Mammary epithelial cell (primary cell): ENCODE measurements at regions not wholly inside any gene's neighbourhood (a gene's known extent, or its start where the extent isn't known, plus 50 kb on each side); places are given as distances from the start of the nearest gene placed in this dataset.

Experiments
- EZH2 ChIP-seq: IDR thresholded peaks from 2 replicates; pipeline ENCODE4 v1.6.1; 2012; ENCODE audit warnings: low read length, inconsistent platforms, borderline replicate concordance
- TF ChIP-seq, protein P1 (sequence below), 2 donors: IDR thresholded peaks in 1 of 2; conservative IDR thresholded peaks in 1 of 2; 2 replicates each; pipeline ENCODE4 v1.5.1; 2011 to 2012; ENCODE audit warnings: inconsistent platforms in 2 of 2, low read length in 2 of 2, mild to moderate bottlenecking in 2 of 2, control low read depth in 1 of 2, low read depth in 1 of 2; ENCODE audit not compliant: insufficient read depth in 1 of 2; ENCODE audit errors: extremely low read depth in 1 of 2

DNA sequence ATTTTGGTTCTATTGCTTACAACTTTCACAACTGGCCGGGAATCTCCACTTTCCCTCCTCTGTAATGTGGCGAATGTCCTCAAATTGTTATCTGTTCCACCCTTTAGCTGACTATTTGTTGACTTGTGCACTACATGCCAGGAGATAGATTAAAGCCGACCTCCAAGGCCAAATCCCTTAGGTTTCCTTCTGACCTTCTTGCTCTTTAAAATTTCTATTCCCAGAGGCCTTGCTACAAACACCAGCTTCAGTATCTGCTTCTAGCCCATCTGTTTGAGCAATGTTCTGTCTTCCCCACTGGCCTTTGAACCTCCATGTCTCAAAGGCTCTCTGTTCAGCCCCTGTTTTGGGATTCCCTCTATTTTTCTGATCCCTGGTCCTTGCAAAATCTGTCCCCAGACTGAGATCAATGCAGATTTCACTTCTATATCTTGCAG is 426.2 kb downstream of the LRATD1 start:
- TF ChIP-seq, protein P1, sequence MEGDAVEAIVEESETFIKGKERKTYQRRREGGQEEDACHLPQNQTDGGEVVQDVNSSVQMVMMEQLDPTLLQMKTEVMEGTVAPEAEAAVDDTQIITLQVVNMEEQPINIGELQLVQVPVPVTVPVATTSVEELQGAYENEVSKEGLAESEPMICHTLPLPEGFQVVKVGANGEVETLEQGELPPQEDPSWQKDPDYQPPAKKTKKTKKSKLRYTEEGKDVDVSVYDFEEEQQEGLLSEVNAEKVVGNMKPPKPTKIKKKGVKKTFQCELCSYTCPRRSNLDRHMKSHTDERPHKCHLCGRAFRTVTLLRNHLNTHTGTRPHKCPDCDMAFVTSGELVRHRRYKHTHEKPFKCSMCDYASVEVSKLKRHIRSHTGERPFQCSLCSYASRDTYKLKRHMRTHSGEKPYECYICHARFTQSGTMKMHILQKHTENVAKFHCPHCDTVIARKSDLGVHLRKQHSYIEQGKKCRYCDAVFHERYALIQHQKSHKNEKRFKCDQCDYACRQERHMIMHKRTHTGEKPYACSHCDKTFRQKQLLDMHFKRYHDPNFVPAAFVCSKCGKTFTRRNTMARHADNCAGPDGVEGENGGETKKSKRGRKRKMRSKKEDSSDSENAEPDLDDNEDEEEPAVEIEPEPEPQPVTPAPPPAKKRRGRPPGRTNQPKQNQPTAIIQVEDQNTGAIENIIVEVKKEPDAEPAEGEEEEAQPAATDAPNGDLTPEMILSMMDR (conservative IDR thresholded peaks at IDR 0.05 in 1 of 2, IDR thresholded peaks at IDR 0.05 in 1 of 2; ENCODE audit: extremely low read depth in 1 of 2, insufficient read depth in 1 of 2, low read depth in 1 of 2, low read length in 2 of 2), result no peak
- no peak for TF ChIP-seq EZH2
